Pancreas (tissue), 10 donors: ENCODE measurements at regions not wholly inside any gene's neighbourhood (a gene's known extent, or its start where the extent isn't known, plus 50 kb on each side); places are given as distances from the start of the nearest gene placed in this dataset.

ENCODE experiments used
- ATAC-seq, 4 donors: fragments of 200-7000 bp; cut with Tn5 transposase; one replicate each; pipeline versions ENCODE4 v1.8.0 to v1.9.1; 2020; ENCODE audit warnings: mild to moderate bottlenecking in 4 of 4, moderate library complexity in 4 of 4
- DNase-seq, 6 donors: peaks; one replicate each; pipeline ENCODE4 v3.0.0-alpha.2; 2020
- FAIRE-seq: peaks from 2 replicates; lab custom pipeline; 2012; peaks lifted over from hg19 to GRCh38; lab: Jason Lieb, UNC
- H3K27ac ChIP-seq, 4 donors: fragments of 200-600 bp; sonication (generic); 1 replicate in 3 of 4; 2 replicates in 1 of 4; pipeline versions ENCODE4 v1.5.0 to v1.8.0; 2020
- H3K27me3 ChIP-seq, 4 donors: fragments of 200-600 bp; one replicate each; pipeline ENCODE4 v1.8.0; 2021
- H3K36me3 ChIP-seq, 3 donors: fragments of 200-600 bp; sonication (generic) in 1 of 3; one replicate each; pipeline versions ENCODE4 v1.5.0 to v1.8.0; 2020 to 2021
- H3K4me1 ChIP-seq, 3 donors: fragments of 200-600 bp; one replicate each; pipeline ENCODE4 v1.8.0; 2021
- H3K4me3 ChIP-seq, 4 donors: fragments of 200-600 bp; sonication (generic) in 2 of 4; one replicate each; pipeline versions ENCODE4 v1.5.0 to v1.8.0; 2020 to 2021
- H3K9me3 ChIP-seq, 4 donors: fragments of 200-600 bp; one replicate each; pipeline ENCODE4 v1.8.0; 2021
- CTCF ChIP-seq, 4 donors: fragments of 200-600 bp; sonication (generic) in 3 of 4; IDR thresholded peaks; one replicate each; pipeline versions ENCODE4 v1.5.0 to v1.8.0; 2021; ENCODE audit warnings: antibody characterized with exemption in 4 of 4
- WGBS, 2 donors: extraction: QIAGEN DNeasy Blood & Tissue Kit; methylation state at CpG; one replicate each; pipeline ENCODE4 v1.1.7; 2013; 5-methylcytosine and 5-hydroxymethylcytosine counted together
- intact Hi-C, 3 donors: fragments of 100-400 bp; cut with DNase I; formaldehyde crosslinking; loops; one replicate each; pipeline versions ENCODE4 v1.11.1 to v1.14.2; 2022
- donor health status: healthy with polysubstance abuse.
- donor health status: DM: no; HTN: no; CAD: no; lungs with moderate emphysema.
- donor health status: DM: no; HTN: no; CAD: no.
- donor health status: control.
- donor health status: control.
- donor health status: Bipolar disorder and iron deficiency.
- donor health status: DM: yes; HTN: yes; CAD: no.
- donor health status: DM: no; HTN: no; CAD: no.
- donor health status: DM: no; HTN: no; CAD: no.
- donor health status: DM: yes; HTN: yes; CAD: no.

GRCh38 chr1:34359411-34359810, 182.7 kb downstream of the C1orf94 start:
- intact Hi-C loops: no loop called here

GRCh38 chr1:34360574-34360973, 183.9 kb downstream of the C1orf94 start:
- H3K4me1 ChIP-seq: no peaks in the 10 kb centered on the region
- no peak overlapping the region for H3K4me3 ChIP-seq
- H3K36me3 ChIP-seq: no peaks in the 10 kb centered on the region
- FAIRE-seq (no peak), DNase-seq (no peak), ATAC-seq (peak in 2 of 4 donors; percentile 25 to 88)
- intact Hi-C loops: no loop called here
- no peaks in the 10 kb centered on the region for H3K27me3 ChIP-seq
- no peaks in the 10 kb centered on the region for H3K9me3 ChIP-seq
- 63 to 70% methylated on average over 3 of the region's 3 CpGs for WGBS, 2 donors
- no peak for TF ChIP-seq CTCF (IDR thresholded peaks at IDR 0.05)
- peak overlapping the region in 1 of 4 donors; percentile 44 for H3K27ac ChIP-seq

More at GRCh38 chr1:34359411-34359810, 182.7 kb downstream of the C1orf94 start:
- no peak for DNase-seq
- no peaks in the 10 kb centered on the region for H3K36me3 ChIP-seq
- H3K27me3 ChIP-seq: no peaks in the 10 kb centered on the region
- no peak for ATAC-seq
- H3K4me1 ChIP-seq: no peaks in the 10 kb centered on the region
- no peak for TF ChIP-seq CTCF (IDR thresholded peaks at IDR 0.05)
- 85 to 93% methylated on average over 4 of the region's 4 CpGs for WGBS, 2 donors
- no peak for FAIRE-seq
- no peak overlapping the region for H3K4me3 ChIP-seq
- no peaks in the 10 kb centered on the region for H3K9me3 ChIP-seq
- H3K27ac ChIP-seq: no peak overlapping the region

- no peaks in the 10 kb centered on the region for H3K4me1 ChIP-seq
- H3K27ac ChIP-seq: no peak overlapping the region
- 25 to 27% methylated on average over 3 of the region's 3 CpGs for WGBS, 2 donors
- no peaks in the 10 kb centered on the region for H3K27me3 ChIP-seq
- DNase-seq (no peak), ATAC-seq (no peak), FAIRE-seq (no peak)
- intact Hi-C loops: no loop called here
- no peak for TF ChIP-seq CTCF (IDR thresholded peaks at IDR 0.05)
- no peaks in the 10 kb centered on the region for H3K36me3 ChIP-seq
- H3K9me3 ChIP-seq: no peaks in the 10 kb centered on the region
- H3K4me3 ChIP-seq: no peak overlapping the region
Observed at GRCh38 chr1:34361121-34361520, 184.4 kb downstream of the C1orf94 start.

GRCh38 chr1:34361781-34362357, 185.2 kb downstream of the C1orf94 start:
- Histone ChIP-seq H3K4me1 (no peaks in the 10 kb centered on the region), H3K9me3 (no peaks in the 10 kb centered on the region), H3K4me3 (no peak overlapping the region), H3K27ac (no peak overlapping the region), H3K36me3 (no peaks in the 10 kb centered on the region), H3K27me3 (no peaks in the 10 kb centered on the region)
- WGBS, 2 donors: 36 to 46% methylated on average over 2 of the region's 2 CpGs
- DNase-seq: no peak
- no peak for FAIRE-seq
- peak in 1 of 4 donors; percentile 29 for ATAC-seq
- no peak for TF ChIP-seq CTCF (IDR thresholded peaks at IDR 0.05)
- intact Hi-C loops: no loop called here

GRCh38 chr1:34362949-34363348, 186.2 kb downstream of the C1orf94 start:
- no peaks in the 10 kb centered on the region for H3K4me1 ChIP-seq
- intact Hi-C loops: no loop called here
- 48 to 55% methylated on average over 4 of the region's 4 CpGs for WGBS, 2 donors
- no peak for TF ChIP-seq CTCF (IDR thresholded peaks at IDR 0.05)
- FAIRE-seq: no peak
- DNase-seq: no peak
- no peaks in the 10 kb centered on the region for H3K36me3 ChIP-seq
- no peaks in the 10 kb centered on the region for H3K27me3 ChIP-seq
- ATAC-seq: no peak
- H3K9me3 ChIP-seq: no peaks in the 10 kb centered on the region
- no peak overlapping the region for H3K4me3 ChIP-seq
- no peak overlapping the region for H3K27ac ChIP-seq
